T-helper 1 cell (primary cell): ENCODE measurements at regions not wholly inside any gene's neighbourhood (a gene's known extent, or its start where the extent isn't known, plus 50 kb on each side); places are given as distances from the start of the nearest gene placed in this dataset.

ENCODE experiments used
- DNase-seq, 5 donors: peaks; one replicate each; pipeline ENCODE4 v3.0.0-alpha.2; 2012 to 2020

DNA sequence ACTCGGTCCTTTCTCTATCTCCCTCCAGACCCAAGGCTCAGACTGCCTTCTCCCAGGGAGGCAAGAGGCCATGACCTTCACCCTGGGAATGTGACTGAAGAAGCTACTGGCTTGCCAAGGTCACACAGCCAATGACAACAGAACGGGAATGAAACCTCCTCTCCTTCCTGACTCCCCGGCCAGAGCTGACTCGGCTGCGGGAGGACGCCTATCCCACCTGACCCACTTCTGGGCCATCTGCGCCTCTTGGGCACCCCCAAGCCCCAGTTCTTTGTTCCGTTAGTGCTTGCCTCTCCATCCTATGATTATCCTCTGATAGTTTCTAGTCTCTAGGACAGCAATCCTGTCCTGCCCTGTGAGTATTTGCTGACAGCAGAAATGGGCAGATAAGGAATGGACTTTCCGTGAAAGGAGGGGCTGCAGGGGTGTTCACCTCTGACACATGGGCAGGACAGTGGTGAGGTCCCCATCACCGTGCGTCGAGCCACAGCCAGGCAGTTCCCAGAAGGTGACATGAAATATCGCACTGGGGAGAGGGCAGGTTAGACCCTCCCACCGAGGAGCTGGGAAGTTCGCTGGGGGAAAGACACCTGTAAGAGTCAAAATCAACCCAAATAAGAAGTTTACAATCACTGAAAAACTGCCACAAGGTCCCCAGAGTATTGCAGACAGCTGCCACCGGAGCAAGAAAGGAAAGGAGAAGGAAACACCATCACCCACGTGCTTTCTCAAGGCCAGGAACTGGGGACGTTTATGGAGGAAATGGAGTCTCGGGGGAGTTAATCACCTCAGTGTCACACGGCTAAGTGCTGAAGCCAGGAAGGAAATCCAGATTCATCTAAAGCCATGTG is 63.0 kb downstream of the INSIG1 start:
- no peak for DNase-seq

DNA sequence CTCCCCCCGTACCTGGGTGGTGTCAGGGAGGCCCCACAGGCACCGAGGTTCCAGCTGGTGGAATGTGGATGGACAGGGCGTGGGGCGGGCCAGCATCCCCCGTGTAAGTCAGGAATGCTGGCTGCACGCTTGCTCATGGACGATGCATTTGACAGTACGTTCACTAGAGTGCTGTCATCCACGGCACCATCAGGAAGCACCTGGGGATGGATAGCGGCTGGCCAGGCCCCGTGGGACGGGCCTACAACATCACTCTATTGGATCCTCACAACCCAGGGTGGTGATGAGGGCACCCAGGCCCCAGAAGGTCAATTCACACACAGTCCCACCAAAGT is 63.6 kb downstream of the INSIG1 start:
- no peak for DNase-seq

DNA sequence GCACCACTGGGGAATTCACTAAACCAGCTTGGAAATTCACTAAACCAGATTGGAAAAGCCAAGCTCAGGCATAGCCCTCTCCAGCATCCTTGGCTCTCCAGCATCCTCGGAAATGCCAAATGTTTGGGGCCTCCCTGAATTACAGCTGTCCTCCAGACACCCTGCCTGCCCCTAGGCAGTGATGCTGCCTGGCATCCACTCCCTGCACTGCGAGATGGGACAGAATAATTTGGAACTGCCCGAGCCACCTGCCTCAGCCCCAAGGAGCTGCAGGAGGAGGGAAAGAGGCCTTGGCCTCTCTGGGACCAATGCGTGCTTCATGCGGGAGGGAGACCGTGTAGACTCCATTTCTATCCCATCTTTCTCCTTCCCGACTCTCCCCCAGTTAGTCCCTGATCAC is 64.3 kb downstream of the INSIG1 start:
- no peak for DNase-seq

DNA sequence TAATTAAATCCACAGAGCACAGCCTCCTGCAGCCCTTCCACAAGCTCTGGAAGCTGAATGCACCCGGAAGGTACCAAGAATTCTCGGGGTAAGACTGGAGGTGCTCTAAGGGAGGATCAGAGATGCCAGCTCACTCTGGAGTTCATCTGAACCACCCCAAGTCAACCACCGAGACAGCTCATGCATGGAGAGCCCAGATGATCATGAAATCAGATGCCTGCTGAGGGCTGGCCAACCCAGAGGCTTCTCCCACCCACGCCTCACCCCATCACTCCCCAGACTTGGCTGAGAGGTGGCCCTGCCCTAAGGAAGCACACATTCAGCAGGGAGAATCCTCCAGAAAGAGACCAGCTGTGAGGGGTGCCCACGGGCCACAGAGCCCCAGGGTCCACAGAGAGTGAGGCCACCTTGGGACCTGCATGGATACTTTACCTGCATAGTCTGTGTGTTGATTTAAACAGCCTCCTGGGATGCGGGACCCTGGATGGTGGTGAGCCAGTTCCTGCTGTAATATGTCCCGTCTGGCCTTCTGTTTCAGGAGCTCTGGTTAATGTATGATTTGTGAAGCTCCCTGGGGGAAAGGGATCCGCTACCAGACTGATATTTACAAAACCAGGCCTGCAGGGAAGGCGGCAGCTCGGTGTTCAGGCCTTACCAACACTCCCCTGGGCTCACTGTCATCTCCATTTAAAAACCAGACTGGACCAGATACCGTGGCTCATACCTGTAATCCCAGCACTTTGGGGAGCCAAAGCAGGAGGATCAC is 64.9 kb downstream of the INSIG1 start:
- no peak for DNase-seq

DNA sequence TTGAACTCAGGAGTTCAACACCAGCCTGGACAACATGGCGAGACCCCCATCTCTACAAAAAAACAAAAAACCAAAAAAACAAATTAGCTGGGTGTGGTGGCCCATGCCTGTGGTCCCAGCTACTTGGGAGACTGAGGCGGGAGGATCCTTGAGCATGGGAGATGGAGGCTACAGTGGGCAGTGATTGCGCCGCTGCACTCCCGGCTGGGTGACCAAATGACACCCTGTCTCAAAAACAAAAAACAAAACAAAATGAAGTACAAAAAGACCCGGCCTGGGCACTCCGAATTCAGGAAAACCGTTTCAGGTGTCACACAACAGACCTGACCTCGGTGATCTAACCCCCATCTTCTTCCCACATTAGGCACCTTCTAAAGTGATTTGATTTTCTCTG is 65.5 kb downstream of the INSIG1 start:
- DNase-seq = no peak

DNA sequence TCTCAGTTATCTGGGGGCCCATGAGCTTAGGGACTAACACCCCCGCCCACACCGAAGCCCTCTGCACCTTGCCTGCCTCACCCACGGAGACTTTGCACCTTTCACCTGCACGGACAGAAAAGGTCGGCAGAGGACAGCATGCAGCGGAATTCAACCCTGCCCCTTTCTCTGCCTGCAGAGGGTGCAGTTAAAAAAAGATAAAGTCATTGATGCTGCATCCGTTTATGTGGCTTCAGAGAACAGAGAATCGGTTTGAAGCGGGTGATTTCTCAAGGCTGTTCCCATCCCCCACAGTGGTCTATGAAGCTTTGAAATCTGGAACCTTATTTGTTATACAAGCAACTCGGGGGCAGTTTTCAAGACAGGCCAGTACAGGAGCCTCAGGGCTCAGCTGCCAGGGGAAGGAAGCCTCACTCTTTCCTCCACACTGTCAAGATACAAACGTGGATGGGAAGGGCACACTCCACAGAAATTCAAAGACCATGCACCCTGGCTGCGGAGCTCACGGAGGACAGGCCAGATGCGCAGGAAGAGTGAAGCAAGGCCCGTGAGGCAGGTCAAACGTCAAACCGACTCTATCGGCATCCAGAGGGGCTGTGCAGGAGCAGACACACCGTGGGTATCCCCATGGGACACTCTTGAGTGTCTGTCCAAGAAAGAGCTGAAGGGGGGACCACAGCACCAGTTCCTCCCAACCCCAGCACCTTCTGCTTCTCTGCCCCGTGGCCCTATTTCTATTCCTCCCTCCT is 66.3 kb downstream of the INSIG1 start:
- DNase-seq = no peak

DNA sequence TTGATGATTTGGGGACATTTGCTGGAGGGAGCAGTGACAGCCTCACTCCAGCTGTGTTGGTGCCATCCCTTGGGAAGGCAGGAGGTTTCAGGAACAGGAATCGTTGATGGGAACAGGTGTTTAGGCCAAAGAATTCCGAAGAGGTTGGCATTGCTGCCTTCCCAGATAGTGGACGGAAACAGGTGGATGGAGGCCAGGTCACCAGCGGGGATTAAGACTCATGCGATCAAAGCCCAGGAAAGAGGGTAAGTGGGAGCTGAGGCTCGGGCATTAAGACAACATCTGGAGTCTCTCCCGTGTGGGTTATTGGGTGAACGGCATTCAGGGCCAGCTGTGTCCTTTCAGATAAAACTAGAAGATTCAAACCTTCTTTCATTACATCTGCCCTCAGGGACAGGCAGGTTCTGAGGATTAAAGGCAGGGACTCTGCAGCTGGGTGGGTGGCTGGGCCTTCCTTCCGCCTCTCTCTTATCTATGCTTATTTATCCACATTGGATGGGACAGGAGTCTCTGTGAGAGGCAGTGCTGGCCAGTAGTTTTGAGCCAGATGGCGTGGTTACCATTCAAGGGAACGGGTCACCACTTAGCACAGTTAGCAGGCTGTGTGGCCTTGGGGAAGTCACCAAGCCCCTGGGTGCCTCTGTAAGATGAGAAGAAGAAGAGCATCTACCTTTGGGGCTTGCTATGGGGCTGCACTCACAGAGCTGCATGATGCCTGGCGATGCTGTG is 67.6 kb downstream of the INSIG1 start:
- DNase-seq = no peak

DNA sequence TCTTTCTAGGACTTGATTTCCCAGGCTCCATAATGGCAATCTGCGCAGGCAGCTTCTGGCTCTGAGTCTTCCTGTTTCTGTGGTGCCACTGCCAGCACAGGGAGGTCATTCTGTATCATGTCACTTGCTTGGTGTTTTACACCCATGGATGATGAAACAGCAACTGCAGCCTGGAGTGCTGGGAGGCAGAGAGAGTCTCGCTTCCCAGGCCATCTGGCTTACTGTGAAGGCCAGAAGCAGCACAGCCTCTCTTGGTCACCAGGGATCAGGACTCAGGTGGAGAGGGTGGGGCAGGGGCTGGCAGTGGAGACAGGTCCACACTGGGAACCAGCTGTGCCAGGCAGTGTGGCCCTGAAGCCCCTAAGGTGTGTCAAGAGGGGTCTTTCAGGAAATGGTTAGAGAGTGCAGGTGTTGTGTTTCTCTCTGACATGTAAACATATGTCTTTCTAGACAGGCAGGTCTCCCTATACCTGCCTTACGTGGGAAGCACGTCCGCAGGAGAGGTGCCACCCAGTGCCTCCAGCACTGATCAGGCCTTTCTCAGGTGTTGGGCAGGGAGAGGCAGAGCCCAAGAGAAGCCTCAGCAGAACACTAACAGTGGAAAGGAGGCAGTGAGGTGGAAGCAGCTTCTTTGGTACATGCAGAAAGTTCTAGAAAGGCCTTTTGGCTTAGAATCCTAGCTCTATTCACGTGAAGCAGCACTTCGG is 71.4 kb downstream of the INSIG1 start:
- DNase-seq = no peak

DNA sequence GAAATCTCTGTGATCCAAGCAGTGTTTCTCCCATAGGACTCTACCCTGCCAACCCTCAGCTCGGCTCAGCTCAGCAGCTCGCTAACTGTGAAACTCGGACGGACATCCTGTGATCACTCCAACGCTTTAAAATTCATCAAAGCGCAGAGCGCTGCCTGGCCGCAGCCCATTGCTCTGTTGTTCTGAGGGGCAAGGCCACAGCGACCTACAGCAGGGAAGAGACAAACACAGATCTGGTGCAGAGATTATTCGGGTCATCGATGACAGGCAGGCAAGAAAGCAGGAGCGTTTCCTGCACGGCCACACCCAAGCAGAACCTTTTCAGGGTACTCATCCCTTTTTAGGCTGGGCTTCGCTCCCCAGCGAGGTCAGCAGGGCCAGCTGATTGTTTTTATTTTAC is 72.1 kb downstream of the INSIG1 start:
- no peak for DNase-seq

DNA sequence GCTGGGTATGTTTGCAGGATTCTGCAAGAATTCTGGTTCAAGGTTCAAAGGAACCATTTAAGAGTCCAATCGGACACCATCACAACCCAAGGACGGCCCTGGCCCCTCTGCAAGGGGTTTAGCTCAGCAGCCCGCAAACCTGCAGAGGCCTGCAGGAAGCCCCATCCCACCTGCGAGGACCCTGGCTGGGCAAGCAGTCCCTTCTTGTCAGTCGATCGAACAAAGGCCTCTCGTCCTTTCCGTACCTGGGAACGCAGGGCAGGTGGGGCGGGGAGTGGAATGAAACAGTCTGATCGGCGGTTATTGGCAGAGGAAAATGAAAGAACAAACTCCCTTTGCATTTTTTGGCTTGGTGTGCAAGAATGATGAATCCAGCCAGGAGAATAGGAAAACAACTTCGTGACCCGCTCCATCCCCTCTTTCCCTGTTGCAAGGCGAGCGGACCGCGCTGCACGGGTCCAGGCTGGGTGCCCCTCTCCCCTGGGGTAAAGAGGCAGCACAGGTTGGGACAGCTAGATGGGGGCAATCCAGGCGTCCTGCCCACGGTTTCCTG is 73.7 kb downstream of the INSIG1 start:
- no peak for DNase-seq

DNA sequence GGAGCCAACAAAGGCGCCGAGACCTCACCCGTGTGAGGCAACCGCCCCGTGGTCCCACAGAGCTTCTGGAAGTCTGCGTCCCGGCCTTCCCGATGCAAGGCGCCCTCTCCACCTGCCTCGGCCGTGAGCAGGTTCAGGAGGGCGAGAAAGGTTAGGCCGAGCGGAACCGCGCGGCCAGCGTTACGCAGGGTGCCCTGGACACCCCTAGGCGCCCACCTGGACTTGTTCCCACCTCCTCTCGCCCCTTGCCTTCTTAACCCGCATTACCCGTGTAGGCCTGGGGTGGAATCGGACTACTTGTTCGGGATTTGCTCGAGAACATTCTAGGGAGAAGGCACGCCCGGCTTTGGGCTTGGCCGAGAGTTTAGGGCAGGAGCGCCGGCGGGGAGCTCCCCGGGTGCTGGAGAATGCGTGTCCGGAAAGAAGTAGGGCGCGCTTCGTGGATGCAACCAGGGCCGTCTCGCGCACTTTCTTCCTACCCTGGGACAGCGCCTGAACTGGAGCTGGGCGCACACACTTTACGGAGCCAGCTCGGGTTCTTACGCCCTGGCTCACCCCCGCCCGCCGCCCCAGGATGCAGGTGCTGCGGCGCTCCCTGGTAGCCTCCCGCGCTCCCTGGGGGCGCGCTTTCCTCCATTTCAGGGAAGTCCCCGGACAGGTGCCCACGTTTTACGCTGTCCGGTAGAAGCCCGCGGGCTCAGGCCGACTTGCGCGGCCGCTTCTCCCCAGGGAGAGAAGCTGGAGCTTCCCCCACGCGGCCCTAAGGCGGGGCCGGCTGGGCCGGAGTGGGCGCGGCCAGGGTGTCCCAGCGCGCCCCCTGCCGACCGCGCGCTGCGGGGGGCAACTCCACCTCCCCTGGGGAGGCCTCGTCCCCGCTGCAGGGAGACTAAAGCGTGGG is 74.5 kb downstream of the INSIG1 start:
- no peak for DNase-seq

DNA sequence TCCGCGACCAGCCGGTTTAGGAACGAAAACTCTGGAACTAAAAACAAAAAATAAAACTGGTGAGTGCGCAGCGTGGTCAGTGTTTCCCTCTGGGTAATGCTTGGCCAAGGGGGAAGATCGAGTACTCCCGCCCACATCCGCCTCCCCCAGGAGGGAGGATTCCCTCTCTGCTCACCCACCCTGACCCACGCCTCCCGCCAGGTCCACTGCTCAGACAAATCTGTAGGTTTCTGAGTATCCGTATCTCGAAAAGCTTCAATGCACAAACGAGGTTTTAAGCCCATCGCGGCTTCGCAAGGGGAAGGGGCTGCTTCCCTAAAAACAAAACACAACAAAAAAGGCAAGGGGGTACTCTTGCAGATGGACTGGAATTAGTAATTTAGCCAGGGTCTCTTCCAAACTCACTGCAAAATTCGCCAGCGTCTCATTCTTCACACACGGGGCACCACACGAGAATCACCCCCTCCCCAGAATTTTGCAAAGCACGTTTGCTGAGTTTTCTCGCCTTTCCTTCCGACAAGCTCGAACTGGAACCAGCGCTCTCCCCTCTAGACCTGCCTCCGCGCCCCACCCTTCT is 75.2 kb downstream of the INSIG1 start:
- no peak for DNase-seq

DNA sequence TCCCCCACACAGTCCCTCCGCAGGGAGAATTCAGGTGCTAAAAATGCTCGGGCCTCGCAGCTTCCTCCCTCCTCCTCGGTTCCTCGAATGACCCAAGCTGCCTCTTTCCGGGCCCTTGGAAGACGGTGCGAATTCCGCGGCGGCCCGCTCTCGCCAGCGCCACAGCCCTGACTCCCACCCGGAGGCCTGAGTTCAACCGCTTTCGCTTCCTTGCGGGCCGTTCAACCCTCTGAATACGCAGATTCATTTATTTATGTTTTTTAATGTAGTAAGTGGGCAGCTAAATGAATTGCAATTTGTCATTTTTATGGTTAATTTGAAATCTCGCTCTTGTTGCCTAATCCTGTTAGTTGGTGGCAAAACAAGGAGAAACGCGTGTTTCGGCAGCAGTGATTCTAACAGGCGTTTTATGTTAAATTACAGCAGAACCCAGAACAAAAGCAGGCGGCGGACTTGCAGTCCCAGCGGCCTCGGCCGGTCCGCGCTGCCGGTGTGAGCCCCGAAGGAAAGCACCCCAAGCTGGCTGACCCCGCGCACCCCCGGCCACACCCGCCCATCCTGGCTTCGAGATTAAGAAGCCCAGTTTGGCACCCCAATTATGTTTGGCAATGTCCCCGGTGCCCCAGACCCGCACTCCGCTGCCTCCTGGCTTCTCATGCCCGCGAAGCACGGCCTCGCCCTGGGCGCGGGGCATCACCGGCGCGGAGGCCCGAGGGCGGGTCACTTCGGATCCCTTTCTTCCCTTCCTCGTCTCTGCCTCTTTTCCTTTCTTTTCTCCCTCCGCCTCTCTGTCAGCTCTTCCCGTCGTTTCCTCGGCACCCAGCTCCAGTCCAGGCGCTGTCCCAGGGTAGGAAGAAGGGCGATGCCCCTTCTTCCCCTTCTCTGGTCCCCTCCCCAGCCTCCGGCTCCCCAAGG is 75.9 kb downstream of the INSIG1 start:
- DNase-seq = no peak

DNA sequence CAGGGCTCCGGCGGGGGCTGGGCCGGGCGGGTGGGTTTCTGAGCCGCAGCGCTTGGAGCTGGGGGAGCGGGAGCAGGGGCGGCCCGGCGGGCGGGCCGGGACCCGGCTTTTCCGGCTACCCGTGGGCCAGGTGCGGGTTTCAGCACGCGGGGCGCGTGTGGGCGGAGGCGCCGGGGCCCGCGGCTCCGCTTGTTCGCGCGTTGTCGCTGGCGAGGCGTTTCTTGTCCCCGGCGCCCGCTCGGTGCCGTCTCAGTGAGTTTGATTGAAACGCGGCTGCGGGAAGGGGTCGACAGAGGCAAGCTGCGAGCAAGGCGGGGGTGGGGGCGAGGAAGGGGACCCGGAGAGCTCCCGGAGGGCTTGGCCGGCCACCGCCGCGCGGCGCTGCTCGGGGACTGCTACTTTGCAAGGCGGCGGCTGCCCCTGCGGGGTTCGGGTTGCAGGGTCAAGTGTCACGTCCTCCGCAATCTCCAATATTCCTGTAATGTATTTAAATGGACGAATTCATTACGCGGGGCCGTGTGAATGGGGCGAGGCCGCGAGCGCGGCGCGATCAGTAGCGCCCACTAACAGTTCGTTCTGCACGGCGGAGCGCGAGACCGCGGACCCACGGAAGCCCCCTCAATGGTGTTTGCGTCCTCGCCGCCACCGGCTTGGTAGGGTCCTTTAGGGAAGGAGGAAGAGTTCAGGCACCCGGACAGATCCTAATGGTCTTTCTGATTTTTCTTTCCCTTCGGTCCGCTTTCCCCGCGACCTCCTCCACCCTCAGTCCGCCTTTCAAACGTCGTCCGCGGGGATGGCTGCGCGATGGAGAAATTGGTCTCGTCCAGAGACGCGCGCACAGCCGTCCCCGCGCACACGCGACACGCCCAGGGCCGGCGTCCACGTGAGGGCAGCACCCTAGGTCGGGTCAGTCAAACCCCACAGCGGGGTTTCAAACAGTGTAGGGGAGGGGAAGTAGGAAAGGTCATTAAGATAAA is 76.9 kb downstream of the INSIG1 start:
- DNase-seq = no peak

DNA sequence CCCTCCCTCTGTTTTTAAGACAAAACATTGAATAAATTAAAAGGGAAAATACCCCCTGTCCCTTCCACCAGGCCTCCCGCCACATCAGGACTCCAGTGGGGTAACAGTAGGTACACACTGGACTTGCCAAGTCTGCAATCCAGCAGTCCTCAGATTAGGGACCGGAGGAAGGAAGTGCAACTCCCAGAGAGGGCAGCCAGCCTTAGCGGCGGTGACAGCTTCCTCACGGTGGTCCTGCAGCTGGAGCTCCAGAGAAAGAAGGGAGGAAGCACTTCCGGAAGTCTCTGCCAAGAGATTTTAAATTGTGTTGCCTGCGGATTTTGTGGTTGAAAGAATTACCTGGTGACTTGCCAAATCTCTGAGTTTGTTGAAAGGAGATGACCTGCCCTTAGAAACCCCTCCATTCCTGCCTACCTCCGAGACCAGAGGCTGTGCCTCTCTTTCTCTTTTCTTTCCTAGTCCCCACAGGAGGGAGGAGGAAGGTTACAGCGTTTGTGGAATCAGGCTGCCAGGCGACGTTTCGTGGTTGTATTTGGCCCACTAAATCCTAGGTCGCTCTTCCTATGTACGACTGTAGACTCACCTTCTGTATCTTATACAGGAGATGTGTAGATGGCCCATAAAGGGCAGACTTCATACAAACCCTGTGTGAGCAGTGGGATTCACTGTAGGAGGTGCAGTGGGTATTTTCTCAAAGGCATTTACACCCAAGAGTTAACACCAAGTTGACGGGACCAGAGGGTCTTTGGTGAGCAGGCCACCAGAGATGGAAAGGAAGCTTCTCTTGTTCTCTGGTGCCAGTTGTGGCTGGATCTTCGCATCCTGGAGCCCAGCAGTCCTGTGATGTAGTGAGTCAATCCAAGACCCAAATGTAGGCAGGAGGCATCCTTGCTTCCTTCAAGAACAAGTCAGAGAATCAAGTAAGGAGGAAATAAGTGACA is 77.9 kb downstream of the INSIG1 start:
- DNase-seq = no peak

DNA sequence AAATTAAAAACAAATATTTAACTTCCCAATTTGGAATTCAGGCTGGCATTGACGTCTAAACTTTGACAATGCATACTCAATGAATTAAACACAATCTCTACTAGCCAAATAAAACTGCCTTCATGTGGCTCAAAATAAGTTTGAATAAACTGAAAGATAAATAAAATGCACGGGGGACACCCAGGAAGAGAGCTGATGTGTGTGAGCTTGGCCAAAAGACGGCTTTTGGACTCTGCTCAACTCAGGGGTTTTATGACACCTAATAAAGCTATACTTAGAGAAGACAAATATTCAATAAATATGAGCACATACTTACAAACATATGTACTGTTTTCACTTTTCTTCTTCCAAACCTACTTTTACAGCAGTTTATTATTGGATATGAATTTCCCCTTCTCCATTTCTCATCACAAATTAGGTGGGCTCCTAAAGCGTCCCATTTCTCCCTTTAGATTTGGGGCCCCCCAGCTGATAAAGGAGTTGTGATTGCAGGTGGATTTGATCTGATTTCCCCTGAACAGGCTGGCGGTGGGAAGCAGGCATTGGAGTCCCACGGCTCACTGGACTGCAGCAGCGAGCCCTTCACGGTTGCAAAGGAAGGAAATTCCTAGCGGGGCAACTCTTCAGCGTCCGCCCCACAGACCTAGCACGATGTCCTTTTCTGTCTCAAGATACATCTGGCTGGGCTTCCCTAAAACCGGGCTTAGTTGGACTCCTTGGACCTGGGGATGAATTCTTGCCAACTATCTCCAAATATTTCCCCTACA is 79.6 kb downstream of the INSIG1 start:
- no peak for DNase-seq
